ENCODE measurements at regions not wholly inside any gene's neighbourhood (a gene's known extent, or its start where the extent isn't known, plus 50 kb on each side); places are given as distances from the start of the nearest gene placed in this dataset.

DNA sequence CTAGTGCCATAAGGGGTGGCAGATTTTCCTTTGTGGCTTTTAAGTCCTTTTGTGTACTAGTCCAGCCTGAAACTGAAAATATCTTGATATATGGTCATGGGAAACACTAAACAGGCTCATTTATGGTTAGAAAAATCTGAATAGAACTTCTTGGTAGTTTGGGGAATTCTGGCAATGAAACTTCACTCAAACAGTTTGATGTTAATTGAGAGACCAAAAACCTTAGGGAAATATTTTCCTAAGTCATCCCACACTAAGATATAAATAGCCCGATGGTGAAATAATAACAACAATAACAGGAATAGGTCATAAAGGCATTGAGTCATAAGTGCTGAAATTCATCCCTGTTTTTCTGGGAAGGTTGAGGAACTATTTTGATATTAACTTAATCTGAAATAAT lies 146.2 kb upstream of the SMLR1 start:
- DNase-seq: no peak
- no peak overlapping the region for H3K27ac Mint-ChIP-seq
- POLR2A ChIA-PET (ENCODE audit: partially characterized antibody): no interaction called here

DNA sequence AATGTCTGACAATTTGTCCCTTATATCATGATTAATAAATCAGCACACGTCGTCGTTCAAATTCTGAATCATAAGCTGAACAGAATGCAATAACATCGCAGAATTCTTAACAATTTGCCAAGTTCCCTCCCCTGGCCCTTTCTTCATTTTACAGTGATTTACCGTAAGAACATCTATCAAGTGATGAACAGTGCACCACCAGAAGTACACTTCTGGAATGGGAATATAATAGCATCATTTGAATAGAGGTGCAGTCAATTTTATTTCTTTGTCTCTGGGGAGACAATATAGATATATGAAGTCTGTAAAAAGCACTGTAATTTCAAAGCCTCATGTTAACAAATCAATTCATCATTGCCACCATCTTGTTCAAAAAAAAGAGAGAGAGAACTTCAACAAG lies 145.1 kb upstream of the SMLR1 start:
- Mint-ChIP-seq H3K27me3 (no peaks in the 10 kb centered on the region), H3K27ac (no peak overlapping the region), H3K9me3 (peaks cover 2 to 19% (median 14%) of the 10 kb centered on the region in 8 donors), H3K36me3 (no peaks in the 10 kb centered on the region), H3K4me1 (peaks cover 0 to 1% (median 0%) of the 10 kb centered on the region in 4 donors), H3K4me3 (no peak overlapping the region)
- no peak overlapping the region for H3K27ac ChIP-seq (ENCODE audit: low read depth, low read length)
- H3K27me3 ChIP-seq (ENCODE audit: insufficient read depth, low read length): no peaks in the 10 kb centered on the region
- H3K4me3 ChIP-seq (ENCODE audit: low read length in 2 of 2): no peak overlapping the region
- H3K36me3 ChIP-seq (ENCODE audit: insufficient read depth, low read length): no peaks in the 10 kb centered on the region
- CTCF ChIA-PET (ENCODE audit: partially characterized antibody): no interaction called here
- H3K9me3 ChIP-seq (ENCODE audit: control insufficient read depth in 1 of 2, low read length in 2 of 2): no peaks in the 10 kb centered on the region
- intact Hi-C loops (cut with micrococcal nuclease): no loop called here
- POLR2A ChIA-PET (ENCODE audit: partially characterized antibody): no interaction called here
- no peak for DNase-seq
- no peaks in the 10 kb centered on the region for H3K4me1 ChIP-seq (ENCODE audit: insufficient read depth, low read length)

More for the DNA sequence above, 146.2 kb upstream of the SMLR1 start:
- Histone ChIP-seq H3K4me1 (ENCODE audit: insufficient read depth, low read length) (no peaks in the 10 kb centered on the region), H3K36me3 (ENCODE audit: insufficient read depth, low read length) (no peaks in the 10 kb centered on the region), H3K4me3 (ENCODE audit: low read length in 2 of 2) (no peak overlapping the region), H3K9me3 (ENCODE audit: control insufficient read depth in 1 of 2, low read length in 2 of 2) (no peaks in the 10 kb centered on the region), H3K27ac (ENCODE audit: low read depth, low read length) (no peak overlapping the region), H3K27me3 (ENCODE audit: insufficient read depth, low read length) (no peaks in the 10 kb centered on the region)
- intact Hi-C loops (cut with micrococcal nuclease): no loop called here
- Mint-ChIP-seq H3K4me3 (no peak overlapping the region), H3K27me3 (no peaks in the 10 kb centered on the region), H3K9me3 (peaks cover 2 to 27% (median 17%) of the 10 kb centered on the region in 8 donors), H3K36me3 (no peaks in the 10 kb centered on the region), H3K4me1 (peaks cover 3 to 9% (median 5%) of the 10 kb centered on the region in 4 donors)
- CTCF ChIA-PET (ENCODE audit: partially characterized antibody): no interaction called here

DNA sequence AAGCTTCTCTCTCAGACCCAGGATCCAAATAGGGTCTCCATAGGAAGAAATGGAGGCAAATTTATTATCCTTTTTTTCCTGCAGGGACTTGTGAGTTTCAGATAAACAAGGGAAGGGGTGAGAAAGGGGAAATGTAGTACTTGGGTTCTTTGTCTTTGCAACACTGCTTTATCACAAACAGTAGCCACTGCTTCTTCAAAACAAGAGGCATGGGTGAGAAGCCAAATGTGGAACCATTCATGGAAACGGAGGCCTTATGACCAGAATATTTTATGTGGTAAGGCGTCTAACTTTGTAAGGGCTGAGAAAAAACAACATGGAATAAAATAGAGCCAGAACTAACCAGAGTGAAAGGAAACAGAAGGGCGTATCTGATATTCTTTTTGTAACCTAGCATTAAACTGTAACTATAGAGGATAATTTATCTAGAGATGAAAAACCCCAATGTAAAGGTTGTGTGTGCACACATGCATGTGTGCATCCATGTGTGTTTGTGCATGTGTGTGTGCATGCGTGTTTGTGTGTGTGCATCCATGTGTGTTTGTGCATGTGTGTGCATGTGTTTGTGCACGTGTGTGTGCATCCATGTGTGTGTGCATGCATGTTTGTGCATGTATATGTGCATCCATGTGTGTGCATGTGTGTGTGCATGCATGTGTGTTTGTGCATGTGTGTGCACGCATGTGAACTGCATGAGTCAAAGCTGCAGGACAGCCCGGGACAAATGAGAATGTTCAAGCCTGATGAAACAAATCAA lies 143.3 kb upstream of the SMLR1 start:
- Histone ChIP-seq H3K9me3 (ENCODE audit: control insufficient read depth in 1 of 2, low read length in 2 of 2) (no peaks in the 10 kb centered on the region), H3K27ac (ENCODE audit: low read depth, low read length) (no peak overlapping the region), H3K4me3 (ENCODE audit: low read length in 2 of 2) (no peak overlapping the region), H3K4me1 (ENCODE audit: insufficient read depth, low read length) (no peaks in the 10 kb centered on the region), H3K36me3 (ENCODE audit: insufficient read depth, low read length) (no peaks in the 10 kb centered on the region), H3K27me3 (ENCODE audit: insufficient read depth, low read length) (no peaks in the 10 kb centered on the region)
- no peak for DNase-seq
- ChIA-PET CTCF (ENCODE audit: partially characterized antibody) (interaction anchor here (0.8 kb wide), 1 partner anchor 14 kb away, joined by 4 read pairs; no protein-coding TSS in a partner anchor), POLR2A (ENCODE audit: partially characterized antibody) (no interaction called here)
- Mint-ChIP-seq H3K9me3 (peaks cover 0 to 7% (median under 1%) of the 10 kb centered on the region in 8 donors), H3K27me3 (peaks cover 0 to 3% of the 10 kb centered on the region in 2 donors), H3K4me3 (no peak overlapping the region), H3K4me1 (no peaks in the 10 kb centered on the region), H3K36me3 (no peaks in the 10 kb centered on the region), H3K27ac (no peak overlapping the region)
- intact Hi-C loops (cut with micrococcal nuclease): no loop called here

DNA sequence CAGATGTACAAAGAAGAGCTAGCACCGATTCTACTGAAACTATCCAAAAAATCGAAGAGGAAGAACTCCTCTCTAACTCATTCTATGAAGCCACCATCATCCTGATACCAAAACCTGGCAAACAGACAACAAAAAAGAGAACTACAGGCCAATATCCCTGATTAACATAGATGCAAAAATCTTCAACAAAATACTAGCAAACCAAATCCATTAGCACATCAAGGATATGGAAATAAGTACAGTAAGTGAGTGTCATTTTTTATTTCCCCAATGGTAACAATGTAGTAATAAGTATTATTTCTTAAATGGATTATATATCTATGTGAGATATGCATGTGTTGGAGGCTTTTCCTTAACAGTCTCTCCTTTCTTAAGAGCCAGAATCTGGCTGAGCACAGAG lies 134.5 kb upstream of the SMLR1 start:
- Mint-ChIP-seq H3K9me3 (peaks cover 0 to 7% (median under 1%) of the 10 kb centered on the region in 8 donors), H3K36me3 (no peaks in the 10 kb centered on the region), H3K4me1 (peaks cover 18 to 25% (median 22%) of the 10 kb centered on the region in 4 donors), H3K4me3 (no peak overlapping the region), H3K27me3 (peaks cover 0 to 2% of the 10 kb centered on the region in 2 donors), H3K27ac (no peak overlapping the region)
- Histone ChIP-seq H3K27ac (ENCODE audit: low read depth, low read length) (no peak overlapping the region), H3K9me3 (ENCODE audit: control insufficient read depth in 1 of 2, low read length in 2 of 2) (no peaks in the 10 kb centered on the region), H3K4me3 (ENCODE audit: low read length in 2 of 2) (no peak overlapping the region), H3K4me1 (ENCODE audit: insufficient read depth, low read length) (peaks cover 7% of the 10 kb centered on the region), H3K36me3 (ENCODE audit: insufficient read depth, low read length) (no peaks in the 10 kb centered on the region), H3K27me3 (ENCODE audit: insufficient read depth, low read length) (no peaks in the 10 kb centered on the region)
- no peak for DNase-seq
- POLR2A ChIA-PET (ENCODE audit: partially characterized antibody): no interaction called here
- intact Hi-C loops (cut with micrococcal nuclease): loop anchor here (10.0 kb wide), 1 partner anchor 188 kb away; no protein-coding TSS in a partner anchor
- CTCF ChIA-PET (ENCODE audit: partially characterized antibody): interaction anchor here (1.2 to 1.9 kb wide), 3 partner anchors 9 to 368 kb away, joined by 4 to 6 read pairs (median 4); partner anchors contain the start of gene TMEM200A

DNA sequence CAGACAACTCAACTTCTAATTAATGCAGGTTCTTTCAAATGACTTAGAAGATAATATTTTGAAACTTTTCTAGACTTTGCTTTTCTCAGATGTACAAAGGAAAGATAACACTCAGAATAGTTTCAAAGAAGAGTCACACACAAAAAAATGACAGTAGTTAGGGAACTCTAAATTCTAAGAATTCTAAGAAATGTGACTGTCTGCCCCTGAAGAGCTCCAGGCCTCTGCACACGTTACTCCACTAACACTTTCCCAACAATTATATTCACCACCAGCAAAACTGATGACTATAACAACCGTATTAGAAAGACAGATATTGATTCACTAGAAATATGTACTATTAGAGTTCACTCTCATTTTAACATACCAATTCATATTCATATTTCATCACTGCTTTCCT lies 133.3 kb upstream of the SMLR1 start:
- H3K36me3 Mint-ChIP-seq: no peaks in the 10 kb centered on the region
- Histone ChIP-seq H3K9me3 (ENCODE audit: control insufficient read depth in 1 of 2, low read length in 2 of 2) (no peaks in the 10 kb centered on the region), H3K27me3 (ENCODE audit: insufficient read depth, low read length) (no peaks in the 10 kb centered on the region), H3K36me3 (ENCODE audit: insufficient read depth, low read length) (no peaks in the 10 kb centered on the region), H3K27ac (ENCODE audit: low read depth, low read length) (no peak overlapping the region), H3K4me3 (ENCODE audit: low read length in 2 of 2) (no peak overlapping the region), H3K4me1 (ENCODE audit: insufficient read depth, low read length) (peaks cover 12% of the 10 kb centered on the region)
- H3K9me3 Mint-ChIP-seq: peaks cover 0 to 7% (median under 1%) of the 10 kb centered on the region in 8 donors
- peak overlapping the region in 4 of 7 donors; percentile 0 to 87 (median 60) for H3K27ac Mint-ChIP-seq
- H3K4me3 Mint-ChIP-seq: no peak overlapping the region
- peaks cover 22 to 29% (median 24%) of the 10 kb centered on the region in 4 donors for H3K4me1 Mint-ChIP-seq
- CTCF ChIA-PET (ENCODE audit: partially characterized antibody): interaction anchor here (1.2 to 1.9 kb wide), 4 partner anchors 8 to 372 kb away, joined by 4 to 6 read pairs (median 4); partner anchors contain the start of gene TMEM200A
- no peak for DNase-seq
- POLR2A ChIA-PET (ENCODE audit: partially characterized antibody): no interaction called here
- H3K27me3 Mint-ChIP-seq: no peaks in the 10 kb centered on the region
- intact Hi-C loops (cut with micrococcal nuclease): loop anchor here (10.0 kb wide), 1 partner anchor 189 kb away; no protein-coding TSS in a partner anchor

DNA sequence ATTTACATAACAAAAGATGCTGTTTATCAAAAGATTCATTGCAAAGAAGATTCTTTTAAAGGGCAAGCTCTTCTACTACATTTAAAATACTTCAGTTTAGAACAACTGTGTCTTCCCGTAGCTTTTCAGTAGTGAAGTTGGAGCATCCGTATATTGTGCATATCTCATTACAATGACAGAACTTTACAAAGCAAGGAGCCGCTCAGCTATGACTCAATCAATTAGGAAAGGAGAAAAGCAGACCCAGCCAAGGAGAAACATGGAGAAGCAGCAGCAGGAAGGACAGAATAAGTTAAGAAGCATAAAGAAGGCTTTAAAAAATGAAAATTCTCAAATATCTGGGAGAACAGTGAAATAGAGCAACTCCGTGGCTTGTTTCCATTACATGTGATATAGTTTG lies 132.6 kb upstream of the SMLR1 start:
- Mint-ChIP-seq H3K27ac (peak overlapping the region in 1 of 7 donors; percentile 54), H3K4me3 (no peak overlapping the region)
- CTCF ChIA-PET (ENCODE audit: partially characterized antibody): interaction anchor here (1.7 to 1.9 kb wide), 2 partner anchors 370 to 373 kb away, joined by 5 to 6 read pairs; no protein-coding TSS in a partner anchor

DNA sequence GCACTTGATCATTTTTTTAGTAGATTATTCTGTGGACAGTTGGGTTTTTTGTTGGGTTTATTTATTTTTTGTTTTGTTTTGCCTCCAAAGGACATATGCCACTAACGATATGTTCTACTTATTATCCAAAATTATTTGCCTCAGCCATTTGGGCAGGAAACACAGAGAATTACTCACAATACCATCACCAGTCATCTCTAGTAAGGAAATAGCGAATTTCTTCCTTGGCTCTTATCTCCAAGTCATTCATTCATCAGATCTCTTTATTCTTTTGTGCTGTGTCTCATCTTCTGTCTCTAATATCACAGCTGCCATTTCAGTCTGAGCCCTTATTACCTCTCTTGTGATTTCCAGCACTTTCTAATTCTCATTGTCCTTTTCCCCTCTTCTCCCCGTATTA lies 130.4 kb upstream of the SMLR1 start:
- H3K4me1 Mint-ChIP-seq: peaks cover 22 to 39% (median 31%) of the 10 kb centered on the region in 4 donors
- intact Hi-C loops (cut with micrococcal nuclease): loop anchor here (5.0 to 10.0 kb wide), 3 partner anchors 192 to 565 kb away; no protein-coding TSS in a partner anchor
- DNase-seq: no peak

More for the DNA sequence above, 132.6 kb upstream of the SMLR1 start:
- intact Hi-C loops (cut with micrococcal nuclease): loop anchor here (5.0 to 10.0 kb wide), 3 partner anchors 190 to 562 kb away; no protein-coding TSS in a partner anchor
- no peaks in the 10 kb centered on the region for H3K36me3 Mint-ChIP-seq
- no peaks in the 10 kb centered on the region for H3K36me3 ChIP-seq (ENCODE audit: insufficient read depth, low read length)
- H3K27me3 Mint-ChIP-seq: no peaks in the 10 kb centered on the region
- no peak overlapping the region for H3K27ac ChIP-seq (ENCODE audit: low read depth, low read length)
- peaks cover 12% of the 10 kb centered on the region for H3K4me1 ChIP-seq (ENCODE audit: insufficient read depth, low read length)
- H3K27me3 ChIP-seq (ENCODE audit: insufficient read depth, low read length): no peaks in the 10 kb centered on the region
- H3K9me3 ChIP-seq (ENCODE audit: control insufficient read depth in 1 of 2, low read length in 2 of 2): no peaks in the 10 kb centered on the region
- peaks cover 0 to 7% (median under 1%) of the 10 kb centered on the region in 8 donors for H3K9me3 Mint-ChIP-seq
- H3K4me1 Mint-ChIP-seq: peaks cover 22 to 29% (median 24%) of the 10 kb centered on the region in 4 donors
- POLR2A ChIA-PET (ENCODE audit: partially characterized antibody): no interaction called here
- H3K4me3 ChIP-seq (ENCODE audit: low read length in 2 of 2): no peak overlapping the region
- DNase-seq: no peak

More for the DNA sequence above, 130.4 kb upstream of the SMLR1 start:
- no peak overlapping the region for H3K4me3 Mint-ChIP-seq
- no peaks in the 10 kb centered on the region for H3K36me3 Mint-ChIP-seq
- Histone ChIP-seq H3K36me3 (ENCODE audit: insufficient read depth, low read length) (no peaks in the 10 kb centered on the region), H3K9me3 (ENCODE audit: control insufficient read depth in 1 of 2, low read length in 2 of 2) (no peaks in the 10 kb centered on the region), H3K4me3 (ENCODE audit: low read length in 2 of 2) (no peak overlapping the region), H3K27me3 (ENCODE audit: insufficient read depth, low read length) (no peaks in the 10 kb centered on the region), H3K4me1 (ENCODE audit: insufficient read depth, low read length) (peaks cover 21% of the 10 kb centered on the region), H3K27ac (ENCODE audit: low read depth, low read length) (no peak overlapping the region)
- H3K27me3 Mint-ChIP-seq: no peaks in the 10 kb centered on the region
- ChIA-PET POLR2A (ENCODE audit: partially characterized antibody) (no interaction called here), CTCF (ENCODE audit: partially characterized antibody) (interaction anchor here (0.8 to 7.4 kb wide), 6 partner anchors 46 to 373 kb away, joined by 3 to 174 read pairs (median 10); partner anchors contain the start of gene TMEM200A)
- peaks cover 0 to 7% (median under 1%) of the 10 kb centered on the region in 8 donors for H3K9me3 Mint-ChIP-seq
- H3K27ac Mint-ChIP-seq: no peak overlapping the region
